D341Med (cell line): ENCODE measurements at regions not wholly inside any gene's neighbourhood (a gene's known extent, or its start where the extent isn't known, plus 50 kb on each side); places are given as distances from the start of the nearest gene placed in this dataset.
"Not testable (repeated sequence)": the region's sequence is repeated elsewhere in the genome, so short reads cannot be mapped to it uniquely, and the experiment has no call there.

Source experiments
- DNase-seq: peaks from one replicate; pipeline ENCODE4 v3.0.0; 2012; ENCODE audit warnings: low spot score

GRCh38 chr2:194095359-194095758 is 1561.7 kb upstream of the SLC39A10 start:
- DNase-seq: no peak

DNA sequence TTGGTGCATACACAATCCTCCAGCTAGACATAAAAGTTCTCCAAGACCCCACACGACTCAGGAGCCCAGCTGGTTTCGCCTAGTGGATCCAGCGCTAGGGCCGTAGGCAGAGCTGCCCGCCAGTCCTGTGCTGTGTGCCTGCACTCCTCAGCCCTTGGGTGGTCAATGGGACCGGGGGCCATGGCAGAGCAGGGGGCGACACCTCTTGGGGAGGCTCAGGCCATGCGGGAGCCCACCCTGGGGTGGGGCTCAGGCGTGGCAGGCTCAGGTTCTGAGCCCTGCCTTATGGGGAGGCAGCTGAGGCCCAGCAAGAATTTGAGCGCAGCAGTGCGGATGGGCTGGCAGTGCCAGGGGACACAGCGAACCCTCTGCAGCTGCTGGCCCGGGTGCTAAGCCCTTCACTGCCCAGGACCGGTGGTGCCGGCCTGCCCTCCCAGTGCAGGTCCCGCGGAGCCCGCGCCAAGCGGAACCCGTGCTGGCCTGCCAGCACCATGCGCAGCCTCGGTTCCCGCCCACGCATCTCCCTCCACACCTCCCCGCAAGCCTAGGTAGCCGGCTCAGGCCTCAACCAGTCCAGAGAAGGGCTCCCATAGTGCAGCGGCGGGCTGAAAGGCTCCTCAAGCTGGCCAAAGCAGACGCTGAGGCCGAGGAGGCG is 1566.6 kb upstream of the SLC39A10 start:
- no peak for DNase-seq

DNA sequence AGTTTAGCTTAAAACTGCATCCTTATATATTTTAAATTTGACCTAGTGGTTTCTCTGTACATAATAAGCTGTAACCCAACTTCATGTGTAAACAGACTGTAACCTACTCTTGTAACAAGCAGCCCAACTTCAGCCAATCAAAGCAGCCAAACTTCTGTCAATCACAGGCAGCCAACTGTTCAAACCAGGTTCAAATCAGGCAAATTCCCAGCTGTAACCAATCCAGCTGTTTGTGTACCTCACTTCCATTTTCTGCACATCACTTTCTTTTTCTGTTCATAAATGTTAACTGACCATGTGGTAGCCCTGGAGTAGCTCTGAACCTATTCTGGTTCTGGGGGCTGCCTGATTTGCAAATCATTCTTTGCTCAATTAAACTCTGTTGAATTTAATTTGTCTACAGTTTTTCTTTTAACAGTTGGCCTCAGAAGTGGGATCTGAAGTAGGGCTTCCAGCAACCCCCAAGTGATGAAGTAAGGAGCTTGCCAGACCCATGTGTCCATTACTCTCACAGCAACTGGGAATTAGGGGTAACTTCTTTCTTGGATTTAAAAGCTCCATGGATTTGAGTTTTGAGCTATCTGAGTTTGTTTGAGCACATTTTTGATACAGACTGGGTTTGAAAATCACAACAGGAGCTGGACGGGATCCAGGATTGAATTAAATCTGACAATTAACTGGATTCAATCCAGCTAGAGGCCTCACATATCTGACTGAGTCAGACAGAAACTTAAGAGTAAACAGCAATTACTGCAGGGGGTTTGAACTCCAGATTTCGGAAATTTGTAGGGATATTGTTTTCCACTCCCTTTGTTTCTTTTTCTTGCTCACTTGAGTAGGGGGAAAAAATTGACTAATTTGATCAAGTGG is 1569.7 kb upstream of the SLC39A10 start:
- DNase-seq: no peak

GRCh38 chr2:194086129-194086528 is 1570.9 kb upstream of the SLC39A10 start:
- no peak for DNase-seq

DNA sequence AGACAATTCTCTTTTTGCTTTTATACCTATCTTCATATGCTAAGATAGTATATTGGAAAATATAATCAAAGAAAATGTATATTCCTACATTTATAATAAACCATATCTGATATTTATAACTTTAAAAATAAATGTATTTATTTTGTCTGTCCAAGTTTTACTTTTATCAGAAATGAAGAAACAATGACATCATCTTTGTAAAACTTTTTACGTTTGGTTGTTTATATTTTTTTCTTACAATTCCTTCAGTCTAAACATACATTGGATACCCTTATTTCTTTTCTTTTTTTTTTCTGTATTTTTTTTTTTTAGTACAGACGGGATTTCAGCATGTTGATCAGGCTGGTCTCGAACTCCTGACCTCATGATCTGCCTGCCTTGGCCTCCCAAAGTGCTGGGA is 1577.0 kb upstream of the SLC39A10 start:
- DNase-seq: no peak

GRCh38 chr2:194077366-194077765 is 1579.7 kb upstream of the SLC39A10 start:
- DNase-seq: no peak

GRCh38 chr2:194062401-194062800 is 1594.6 kb upstream of the SLC39A10 start:
- DNase-seq: no peak

GRCh38 chr2:194060269-194060668 is 1596.8 kb upstream of the SLC39A10 start:
- DNase-seq: no peak

GRCh38 chr2:194054313-194054712 is 1602.7 kb upstream of the SLC39A10 start:
- DNase-seq: no peak

GRCh38 chr2:194044321-194044720 is 1612.7 kb upstream of the SLC39A10 start:
- DNase-seq: no peak

DNA sequence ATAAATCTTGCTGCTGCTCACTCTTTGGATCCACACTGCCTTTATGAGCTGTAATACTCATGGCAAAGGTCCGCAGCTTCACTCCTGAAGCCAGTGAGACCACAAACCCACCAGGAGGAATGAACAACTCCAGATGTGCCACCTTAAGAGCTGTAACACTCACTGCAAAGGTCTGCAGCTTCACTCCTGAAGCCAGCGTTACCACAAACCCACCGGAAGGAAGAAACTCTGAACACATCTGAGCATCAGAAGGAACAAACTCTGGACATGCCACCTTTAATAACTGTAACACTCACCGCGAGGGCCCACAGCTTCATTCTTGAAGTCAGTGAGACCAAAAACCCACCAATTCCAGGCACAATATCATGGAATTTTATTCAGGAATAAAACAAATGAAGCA is 1635.9 kb upstream of the SLC39A10 start:
- DNase-seq: not testable (repeated sequence)

- DNase-seq: no peak
Observed at GRCh38 chr2:194020155-194020554, 1636.9 kb upstream of the SLC39A10 start.

DNA sequence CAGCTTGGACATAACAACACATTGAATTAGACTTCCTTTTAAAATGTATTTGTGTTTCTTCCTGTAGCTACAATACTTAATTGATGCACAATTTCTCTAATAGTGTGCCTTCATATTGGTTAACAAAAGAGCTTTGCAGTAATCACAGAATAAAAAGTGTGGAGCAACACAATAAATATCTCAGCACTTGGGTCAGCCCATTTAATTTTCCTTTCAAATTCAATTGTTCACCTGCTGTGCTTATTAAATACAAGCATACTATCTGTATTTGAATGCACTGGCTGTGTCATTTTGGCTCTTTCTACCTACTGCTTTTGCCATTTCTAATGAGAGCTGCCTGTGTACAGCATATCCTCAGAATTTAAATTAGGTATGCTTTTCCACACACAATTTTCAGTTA is 1641.3 kb upstream of the SLC39A10 start:
- no peak for DNase-seq

DNA sequence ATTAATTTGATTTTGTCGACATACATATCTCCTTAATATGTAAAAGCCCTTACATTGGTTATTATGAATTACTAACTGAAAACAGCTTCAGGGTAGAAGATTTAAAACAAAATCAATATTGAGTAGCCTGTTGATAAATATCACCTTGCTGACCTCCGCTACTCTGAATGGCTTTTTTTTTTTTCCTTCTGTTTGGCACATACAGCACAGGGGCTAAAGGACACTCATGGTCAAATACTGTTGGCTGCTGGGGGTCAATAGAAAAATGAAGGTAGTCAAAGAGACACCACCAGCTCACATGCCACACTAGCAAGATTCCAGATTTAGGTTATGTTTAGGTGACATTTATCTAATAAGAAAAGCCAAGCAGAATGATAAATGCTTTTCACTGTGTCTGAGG is 1642.4 kb upstream of the SLC39A10 start:
- no peak for DNase-seq

GRCh38 chr2:194004590-194005206 is 1652.3 kb upstream of the SLC39A10 start:
- DNase-seq: no peak

DNA sequence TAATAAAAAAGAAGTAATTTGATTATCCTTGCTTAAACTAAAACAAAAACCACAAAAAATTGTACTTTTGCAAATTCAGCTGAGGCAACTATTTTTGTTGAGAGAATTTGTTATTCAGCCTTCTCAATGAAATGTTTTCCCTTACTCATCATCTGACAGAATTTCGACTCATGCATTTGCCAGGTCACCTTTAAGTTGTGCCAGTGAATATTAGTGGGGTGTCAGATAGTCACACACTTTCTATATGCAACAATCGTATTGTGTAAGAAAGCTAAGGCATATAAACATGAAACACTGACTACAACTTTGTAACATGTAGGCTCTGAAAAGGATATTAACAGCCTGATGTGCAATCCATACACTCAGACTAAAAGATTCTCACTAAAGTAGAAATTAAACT is 1653.1 kb upstream of the SLC39A10 start:
- DNase-seq: no peak

GRCh38 chr2:194002699-194003368 is 1654.2 kb upstream of the SLC39A10 start:
- DNase-seq: no peak

- DNase-seq: no peak
Observed at GRCh38 chr2:193990868-193991267, 1666.2 kb upstream of the SLC39A10 start.

- DNase-seq: no peak
Observed at GRCh38 chr2:193989645-193990044, 1667.4 kb upstream of the SLC39A10 start.

GRCh38 chr2:193988784-193989183 is 1668.2 kb upstream of the SLC39A10 start:
- DNase-seq: no peak

- no peak for DNase-seq
Observed at GRCh38 chr2:193985272-193985671, 1671.8 kb upstream of the SLC39A10 start.

GRCh38 chr2:193980599-193980998 is 1676.4 kb upstream of the SLC39A10 start:
- DNase-seq: no peak

DNA sequence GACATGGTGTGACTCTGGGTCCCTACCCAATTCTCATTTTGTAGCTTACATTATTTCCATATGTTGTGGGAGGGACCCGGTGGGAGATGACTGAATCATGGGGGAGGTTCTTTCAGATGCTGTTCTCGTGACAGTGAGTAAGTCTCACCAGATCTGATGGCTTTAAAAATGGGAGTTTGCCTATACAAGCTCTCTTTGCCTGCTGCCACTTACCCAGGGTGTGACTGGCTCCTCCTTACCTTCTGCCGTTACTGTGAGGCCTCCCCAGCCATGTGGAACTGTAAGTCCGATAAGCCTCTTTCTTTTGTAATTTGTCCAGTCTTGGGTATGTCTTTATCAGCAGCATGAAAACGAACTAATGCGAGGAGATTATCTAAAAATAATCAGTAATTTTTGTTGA is 1683.2 kb upstream of the SLC39A10 start:
- no peak for DNase-seq
